OCI-LY7 (cell line): ENCODE measurements at regions not wholly inside any gene's neighbourhood (a gene's known extent, or its start where the extent isn't known, plus 50 kb on each side); places are given as distances from the start of the nearest gene placed in this dataset.

ENCODE experiments used
- EZH2phosphoT487 ChIP-seq: fragments of 200-600 bp; sonication (generic); IDR thresholded peaks from 2 replicates; pipeline ENCODE4 v1.6.1; 2018; ENCODE audit warnings: low read depth, borderline replicate concordance, mild to moderate bottlenecking, mixed run types, antibody characterized with exemption, low read length, moderate library complexity, mixed read lengths
- TF ChIP-seq, protein P1 (sequence below): fragments of 200-600 bp; sonication (generic); conservative IDR thresholded peaks from 2 replicates; pipeline ENCODE4 v1.5.1; 2014; ENCODE audit warnings: mild to moderate bottlenecking, antibody characterized with exemption, low read length, moderate library complexity, mixed read lengths

DNA sequence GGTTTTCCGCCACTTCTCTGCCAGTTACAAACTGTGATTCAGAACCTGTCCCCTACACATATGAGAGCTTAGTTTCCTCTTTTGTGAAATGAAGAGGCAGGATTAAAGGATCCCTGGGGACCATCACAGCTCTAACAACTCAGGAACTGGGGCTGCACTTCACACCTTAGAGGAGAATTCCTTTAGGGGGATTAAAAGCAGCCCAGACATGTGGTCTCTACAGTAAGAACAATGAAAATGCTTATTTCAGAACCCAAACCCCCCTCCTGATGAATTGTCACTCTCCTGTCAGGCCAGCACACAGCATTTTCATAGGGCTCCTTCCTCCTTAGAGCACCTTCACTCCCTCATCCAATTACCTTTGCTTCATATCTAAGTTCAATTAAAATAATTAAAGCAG, 101.5 kb upstream of the NEDD4L start:
- no peak for TF ChIP-seq EZH2phosphoT487
- TF ChIP-seq, protein P1, sequence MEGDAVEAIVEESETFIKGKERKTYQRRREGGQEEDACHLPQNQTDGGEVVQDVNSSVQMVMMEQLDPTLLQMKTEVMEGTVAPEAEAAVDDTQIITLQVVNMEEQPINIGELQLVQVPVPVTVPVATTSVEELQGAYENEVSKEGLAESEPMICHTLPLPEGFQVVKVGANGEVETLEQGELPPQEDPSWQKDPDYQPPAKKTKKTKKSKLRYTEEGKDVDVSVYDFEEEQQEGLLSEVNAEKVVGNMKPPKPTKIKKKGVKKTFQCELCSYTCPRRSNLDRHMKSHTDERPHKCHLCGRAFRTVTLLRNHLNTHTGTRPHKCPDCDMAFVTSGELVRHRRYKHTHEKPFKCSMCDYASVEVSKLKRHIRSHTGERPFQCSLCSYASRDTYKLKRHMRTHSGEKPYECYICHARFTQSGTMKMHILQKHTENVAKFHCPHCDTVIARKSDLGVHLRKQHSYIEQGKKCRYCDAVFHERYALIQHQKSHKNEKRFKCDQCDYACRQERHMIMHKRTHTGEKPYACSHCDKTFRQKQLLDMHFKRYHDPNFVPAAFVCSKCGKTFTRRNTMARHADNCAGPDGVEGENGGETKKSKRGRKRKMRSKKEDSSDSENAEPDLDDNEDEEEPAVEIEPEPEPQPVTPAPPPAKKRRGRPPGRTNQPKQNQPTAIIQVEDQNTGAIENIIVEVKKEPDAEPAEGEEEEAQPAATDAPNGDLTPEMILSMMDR = no peak
